Glutamatergic neuron (in vitro differentiated cells): ENCODE measurements at regions not wholly inside any gene's neighbourhood (a gene's known extent, or its start where the extent isn't known, plus 50 kb on each side); places are given as distances from the start of the nearest gene placed in this dataset.

ENCODE experiments used
- DNase-seq: peaks from one replicate; pipeline ENCODE4 v3.0.0; 2022
- H3K27ac Mint-ChIP-seq: one replicate; pipeline ENCODE4 v1.8.0; 2020; ENCODE audit warnings: mild to moderate bottlenecking, mixed read lengths, inconsistent platforms; ENCODE audit not compliant: unreplicated experiment
- H3K27me3 Mint-ChIP-seq: one replicate; pipeline ENCODE4 v1.8.0; 2020; ENCODE audit warnings: mild to moderate bottlenecking, moderate library complexity, mixed read lengths, inconsistent platforms; ENCODE audit not compliant: unreplicated experiment
- H3K36me3 Mint-ChIP-seq: one replicate; pipeline ENCODE4 v1.8.0; 2020; ENCODE audit warnings: mild to moderate bottlenecking, mixed read lengths, inconsistent platforms; ENCODE audit not compliant: unreplicated experiment
- H3K4me1 Mint-ChIP-seq: one replicate; pipeline ENCODE4 v1.8.0; 2020; ENCODE audit warnings: mild to moderate bottlenecking, low read depth, mixed read lengths, inconsistent platforms; ENCODE audit not compliant: unreplicated experiment
- H3K4me3 Mint-ChIP-seq: one replicate; pipeline ENCODE4 v1.8.0; 2020; ENCODE audit warnings: mild to moderate bottlenecking, mixed read lengths, inconsistent platforms; ENCODE audit not compliant: unreplicated experiment
- H3K9me3 Mint-ChIP-seq: one replicate; pipeline ENCODE4 v1.8.0; 2020; ENCODE audit warnings: mild to moderate bottlenecking, moderate library complexity, mixed read lengths, inconsistent platforms; ENCODE audit not compliant: unreplicated experiment
- CTCF ChIP-seq: fragments of 200-600 bp; sonication (generic); IDR thresholded peaks from one replicate; pipeline ENCODE4 v1.5.0; 2021; ENCODE audit not compliant: partially characterized antibody, unreplicated experiment

GRCh38 chr20:48148916-48149672 lies 363.8 kb upstream of the SULF2 start:
- H3K27ac Mint-ChIP-seq, result no peak overlapping the region
- no peak for TF ChIP-seq CTCF
- peaks cover 4% of the 10 kb centered on the region for H3K9me3 Mint-ChIP-seq

GRCh38 chr20:48148020-48148419 lies 362.7 kb upstream of the SULF2 start:
- no peak overlapping the region for H3K27ac Mint-ChIP-seq
- H3K4me1 Mint-ChIP-seq, result peaks cover 4% of the 10 kb centered on the region
- peaks cover 4% of the 10 kb centered on the region for H3K27me3 Mint-ChIP-seq
- H3K4me3 Mint-ChIP-seq, result no peak overlapping the region
- H3K36me3 Mint-ChIP-seq, result peaks cover 5% of the 10 kb centered on the region
- peaks cover 4% of the 10 kb centered on the region for H3K9me3 Mint-ChIP-seq
- no peak for TF ChIP-seq CTCF
- DNase-seq, result no peak

More at GRCh38 chr20:48148916-48149672, 363.8 kb upstream of the SULF2 start:
- peaks cover 1% of the 10 kb centered on the region for H3K4me1 Mint-ChIP-seq
- no peak for DNase-seq
- H3K36me3 Mint-ChIP-seq, result no peaks in the 10 kb centered on the region
- peaks cover 6% of the 10 kb centered on the region for H3K27me3 Mint-ChIP-seq
- H3K4me3 Mint-ChIP-seq, result no peak overlapping the region

GRCh38 chr20:48147311-48147710 lies 362.0 kb upstream of the SULF2 start:
- no peak for TF ChIP-seq CTCF
- H3K27ac Mint-ChIP-seq, result no peak overlapping the region
- no peak for DNase-seq
- H3K9me3 Mint-ChIP-seq, result peaks cover 4% of the 10 kb centered on the region
- peaks cover 4% of the 10 kb centered on the region for H3K4me1 Mint-ChIP-seq
- no peak overlapping the region for H3K4me3 Mint-ChIP-seq
- peaks cover 12% of the 10 kb centered on the region for H3K36me3 Mint-ChIP-seq
- H3K27me3 Mint-ChIP-seq, result peaks cover 3% of the 10 kb centered on the region

- H3K4me3 Mint-ChIP-seq, result no peak overlapping the region
- TF ChIP-seq CTCF, result no peak
- H3K27ac Mint-ChIP-seq, result no peak overlapping the region
- DNase-seq, result no peak
- H3K27me3 Mint-ChIP-seq, result peaks cover 3% of the 10 kb centered on the region
- peaks cover 4% of the 10 kb centered on the region for H3K4me1 Mint-ChIP-seq
- H3K9me3 Mint-ChIP-seq, result peaks cover 4% of the 10 kb centered on the region
- peaks cover 15% of the 10 kb centered on the region for H3K36me3 Mint-ChIP-seq
Measured at GRCh38 chr20:48146877-48147276, 361.6 kb upstream of the SULF2 start.

GRCh38 chr20:48146308-48146707 lies 361.0 kb upstream of the SULF2 start:
- TF ChIP-seq CTCF, result no peak
- H3K27ac Mint-ChIP-seq, result no peak overlapping the region
- H3K9me3 Mint-ChIP-seq, result peaks cover 8% of the 10 kb centered on the region
- H3K4me1 Mint-ChIP-seq, result peaks cover 4% of the 10 kb centered on the region
- DNase-seq, result no peak
- H3K27me3 Mint-ChIP-seq, result peaks cover 3% of the 10 kb centered on the region
- H3K36me3 Mint-ChIP-seq, result peaks cover 20% of the 10 kb centered on the region
- no peak overlapping the region for H3K4me3 Mint-ChIP-seq
